GM19043 (cell line): ENCODE measurements at regions not wholly inside any gene's neighbourhood (a gene's known extent, or its start where the extent isn't known, plus 50 kb on each side); places are given as distances from the start of the nearest gene placed in this dataset.

Experiments used
- ATAC-seq: cut with Tn5 transposase; IDR thresholded peaks from one replicate; pipeline ENCODE4 v1.9.1; 2021; ENCODE audit warnings: low read depth; ENCODE audit not compliant: unreplicated experiment

GRCh38 chr20:39698752-39699151, 736.6 kb downstream of the DHX35 start:
- ATAC-seq = no peak

- no peak for ATAC-seq
Measured at GRCh38 chr20:39691151-39691862, 729.2 kb downstream of the DHX35 start.

DNA sequence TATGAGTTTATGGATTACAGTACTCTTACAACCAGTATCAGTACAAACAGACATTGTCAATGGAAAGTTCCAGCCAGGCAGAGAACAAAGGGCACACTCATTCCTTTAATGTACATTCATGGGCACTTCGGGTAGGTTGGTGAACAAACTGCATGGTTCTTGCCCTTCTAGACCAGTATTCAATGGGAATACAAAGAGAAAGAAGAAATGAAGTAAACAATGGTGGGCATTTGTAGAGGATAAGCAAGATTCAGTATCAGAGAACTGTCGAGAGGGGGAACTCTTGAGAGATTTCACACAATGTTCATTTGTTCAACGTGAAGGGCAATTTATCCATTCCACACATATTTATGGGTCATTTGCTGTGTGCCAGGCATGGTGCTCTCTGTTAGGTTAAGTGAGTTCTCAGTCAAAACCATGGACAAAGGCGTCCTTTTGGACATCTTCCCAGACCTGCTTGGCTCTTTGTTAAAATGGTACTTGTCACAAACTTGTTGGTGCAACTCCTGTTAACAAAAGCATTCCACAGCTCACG, 714.8 kb downstream of the DHX35 start:
- no peak for ATAC-seq

DNA sequence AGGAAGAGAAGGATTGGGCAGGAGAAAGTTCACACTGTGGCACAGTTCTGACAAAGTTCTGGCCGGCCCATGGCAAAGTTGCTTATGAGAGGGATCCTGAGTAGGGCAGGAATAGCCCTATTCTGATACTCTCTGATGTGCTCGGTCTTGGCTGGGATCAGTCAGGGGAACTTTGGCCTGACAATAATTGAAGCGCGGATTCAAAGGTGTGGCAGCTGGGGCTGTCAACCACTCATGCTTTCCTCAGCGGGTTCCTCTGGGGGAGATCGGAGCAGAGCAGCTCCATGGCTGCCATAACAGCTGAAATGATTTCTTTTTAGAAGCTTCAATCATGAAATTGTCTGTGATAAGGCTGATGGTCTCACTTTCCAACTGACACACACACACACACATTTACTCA, 714.1 kb downstream of the DHX35 start:
- ATAC-seq = no peak

- no peak for ATAC-seq
Measured at GRCh38 chr20:39674842-39675241, 712.7 kb downstream of the DHX35 start.

- no peak for ATAC-seq
Measured at GRCh38 chr20:39670988-39671387, 708.8 kb downstream of the DHX35 start.

GRCh38 chr20:39669659-39670058, 707.5 kb downstream of the DHX35 start:
- ATAC-seq = no peak

- ATAC-seq = no peak
Measured at GRCh38 chr20:39668038-39668437, 705.9 kb downstream of the DHX35 start.

- ATAC-seq = no peak
Measured at GRCh38 chr20:39661833-39662232, 699.7 kb downstream of the DHX35 start.

- no peak for ATAC-seq
Measured at GRCh38 chr20:39660965-39661364, 698.8 kb downstream of the DHX35 start.

GRCh38 chr20:39660226-39660625, 698.1 kb downstream of the DHX35 start:
- ATAC-seq = no peak

- no peak for ATAC-seq
Measured at GRCh38 chr20:39658662-39659409, 696.7 kb downstream of the DHX35 start.

- ATAC-seq = no peak
Measured at GRCh38 chr20:39654171-39654570, 692.0 kb downstream of the DHX35 start.

DNA sequence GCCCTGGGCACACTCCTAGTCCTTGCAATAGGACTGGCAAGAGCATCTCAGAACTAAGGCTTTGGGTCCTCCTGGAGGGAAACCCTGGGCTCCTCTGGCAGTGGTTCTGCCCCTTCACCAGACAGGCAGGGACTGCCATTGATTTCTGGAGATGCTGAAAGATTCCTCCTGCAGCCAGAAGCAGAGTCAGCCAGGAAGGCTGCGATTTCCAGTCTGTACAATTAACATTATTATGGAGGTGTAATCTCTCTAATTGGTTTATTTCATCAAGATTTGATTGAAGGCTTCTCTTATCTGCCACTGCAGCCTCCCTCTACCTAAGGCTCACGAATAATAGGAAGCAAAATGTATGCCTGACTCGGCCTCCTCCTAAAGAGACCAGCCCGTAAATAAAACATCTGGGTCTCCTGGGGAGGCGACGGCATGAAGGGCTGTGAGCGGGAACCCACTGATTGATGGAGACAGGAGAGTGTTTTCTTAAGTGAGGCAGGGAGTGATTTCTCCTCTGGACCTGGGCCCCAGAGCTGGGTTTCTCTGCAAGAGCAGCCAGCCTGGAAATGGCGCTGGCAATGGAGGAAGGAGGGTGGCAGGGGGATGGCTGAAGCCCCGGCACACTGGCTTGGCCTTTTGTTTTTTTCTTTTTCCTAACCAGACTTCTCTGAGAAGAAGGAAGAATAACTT, 689.6 kb downstream of the DHX35 start:
- no peak for ATAC-seq

- ATAC-seq = no peak
Measured at GRCh38 chr20:39646874-39647413, 684.8 kb downstream of the DHX35 start.

DNA sequence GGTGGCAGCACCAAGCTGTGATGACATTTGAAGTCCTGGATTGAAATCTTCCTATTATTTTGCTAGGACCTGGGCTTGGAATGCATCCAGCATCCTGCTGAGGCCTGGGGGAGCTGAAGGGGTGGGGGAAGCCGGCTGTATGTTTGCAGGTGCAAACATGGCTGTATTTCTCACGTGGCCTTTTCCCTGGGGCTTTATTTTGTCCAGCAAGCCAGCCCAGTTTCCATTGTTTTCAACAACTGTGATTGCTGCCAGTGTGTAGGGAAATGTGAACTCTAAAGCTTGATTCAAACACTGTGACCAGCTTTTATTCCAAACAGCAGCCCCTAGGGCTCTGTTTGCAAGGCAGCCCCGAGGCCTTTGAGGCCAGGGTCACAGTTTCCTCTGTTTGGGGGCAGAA, 683.0 kb downstream of the DHX35 start:
- no peak for ATAC-seq

- ATAC-seq = no peak
Measured at GRCh38 chr20:39643292-39643691, 681.1 kb downstream of the DHX35 start.

- no peak for ATAC-seq
Measured at GRCh38 chr20:39641423-39641822, 679.3 kb downstream of the DHX35 start.

DNA sequence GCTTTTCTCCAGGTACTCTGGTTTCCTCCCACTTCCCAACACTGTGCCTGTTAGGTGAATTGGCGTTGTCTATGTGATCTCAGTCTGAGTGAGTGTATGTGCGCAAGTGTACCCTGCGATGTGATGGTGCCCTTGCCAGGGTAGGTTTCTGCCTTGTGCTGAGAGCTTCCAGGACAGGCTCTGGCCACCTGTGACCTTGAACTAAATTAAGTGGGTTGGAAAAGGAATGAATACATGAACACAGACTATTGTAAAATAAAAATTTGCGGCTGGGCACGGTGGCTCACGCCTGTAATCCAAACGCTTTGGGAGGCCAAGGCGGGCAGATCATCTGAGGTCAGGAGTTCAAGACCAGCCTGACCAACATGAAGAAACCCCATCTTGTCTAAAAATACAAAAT, 678.0 kb downstream of the DHX35 start:
- no peak for ATAC-seq

DNA sequence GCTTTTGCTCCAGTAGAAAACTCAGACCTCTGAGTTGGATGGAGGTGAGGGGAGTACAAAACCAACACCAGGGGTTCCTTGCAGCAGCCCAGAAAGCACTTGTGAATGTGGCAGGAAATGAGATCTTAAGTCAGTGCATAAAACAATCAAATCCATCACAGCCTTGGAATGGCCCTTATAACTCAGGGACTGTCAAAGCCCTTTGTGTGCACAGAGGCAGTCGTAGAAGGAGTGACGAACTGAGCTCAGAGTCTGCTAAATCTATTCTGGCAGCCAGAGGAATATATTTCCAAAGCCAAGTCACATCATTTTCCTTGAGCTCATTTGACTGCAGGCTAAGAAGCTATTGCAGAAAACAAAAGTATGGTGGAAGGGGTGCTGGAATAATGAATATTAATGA, 676.6 kb downstream of the DHX35 start:
- ATAC-seq = no peak

DNA sequence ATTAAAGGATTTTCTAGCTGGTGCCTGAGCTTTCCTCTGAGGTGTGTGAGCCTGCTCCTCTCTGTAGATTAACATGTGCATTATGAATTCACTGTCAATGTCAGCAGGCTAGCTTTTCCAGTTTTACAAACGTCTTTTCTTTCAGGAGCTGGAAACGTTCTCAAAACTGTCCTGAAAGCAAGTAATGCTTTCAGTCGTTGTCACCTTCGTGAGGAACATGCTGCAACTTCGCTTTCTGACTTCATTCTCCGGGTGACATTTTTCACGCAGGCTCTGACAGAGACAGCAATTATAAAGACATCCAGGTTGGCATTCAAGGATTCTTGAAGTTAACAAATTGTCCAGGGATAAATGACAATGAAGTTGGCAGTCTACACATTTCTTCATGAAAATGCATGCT, 671.5 kb downstream of the DHX35 start:
- ATAC-seq = no peak
